ENCODE measurements at regions not wholly inside any gene's neighbourhood (a gene's known extent, or its start where the extent isn't known, plus 50 kb on each side); places are given as distances from the start of the nearest gene placed in this dataset.
"Not testable (repeated sequence)": the region's sequence is repeated elsewhere in the genome, so short reads cannot be mapped to it uniquely, and the experiment has no call there.

DNA sequence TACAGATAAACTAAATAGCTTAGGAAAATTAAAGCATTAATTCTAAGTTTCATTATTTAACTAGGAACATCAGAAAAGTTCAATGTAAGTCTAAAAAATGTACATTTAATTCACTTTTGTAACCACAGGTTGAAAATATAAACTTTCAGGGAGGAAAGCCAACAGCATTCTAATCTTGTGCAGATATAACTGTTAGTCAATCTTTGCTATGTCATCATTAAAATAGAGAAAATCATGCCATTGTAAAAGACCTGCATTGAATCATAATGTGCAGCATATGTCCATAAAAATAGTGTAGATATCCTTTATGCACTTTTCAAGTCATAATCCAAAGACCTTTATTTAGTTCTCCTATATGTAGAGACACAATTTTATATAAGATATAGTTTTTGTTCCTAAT is 207.3 kb downstream of the ALG10B start:
- no peaks in the 10 kb centered on the region for H3K27me3 ChIP-seq
- TF ChIP-seq, protein P1, sequence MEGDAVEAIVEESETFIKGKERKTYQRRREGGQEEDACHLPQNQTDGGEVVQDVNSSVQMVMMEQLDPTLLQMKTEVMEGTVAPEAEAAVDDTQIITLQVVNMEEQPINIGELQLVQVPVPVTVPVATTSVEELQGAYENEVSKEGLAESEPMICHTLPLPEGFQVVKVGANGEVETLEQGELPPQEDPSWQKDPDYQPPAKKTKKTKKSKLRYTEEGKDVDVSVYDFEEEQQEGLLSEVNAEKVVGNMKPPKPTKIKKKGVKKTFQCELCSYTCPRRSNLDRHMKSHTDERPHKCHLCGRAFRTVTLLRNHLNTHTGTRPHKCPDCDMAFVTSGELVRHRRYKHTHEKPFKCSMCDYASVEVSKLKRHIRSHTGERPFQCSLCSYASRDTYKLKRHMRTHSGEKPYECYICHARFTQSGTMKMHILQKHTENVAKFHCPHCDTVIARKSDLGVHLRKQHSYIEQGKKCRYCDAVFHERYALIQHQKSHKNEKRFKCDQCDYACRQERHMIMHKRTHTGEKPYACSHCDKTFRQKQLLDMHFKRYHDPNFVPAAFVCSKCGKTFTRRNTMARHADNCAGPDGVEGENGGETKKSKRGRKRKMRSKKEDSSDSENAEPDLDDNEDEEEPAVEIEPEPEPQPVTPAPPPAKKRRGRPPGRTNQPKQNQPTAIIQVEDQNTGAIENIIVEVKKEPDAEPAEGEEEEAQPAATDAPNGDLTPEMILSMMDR (IDR thresholded peaks at IDR 0.05): no peak
- ATAC-seq (no peak), DNase-seq (no peak)
- no peak overlapping the region for H3K27ac ChIP-seq
- no peaks in the 10 kb centered on the region for H3K4me1 ChIP-seq
- no peaks in the 10 kb centered on the region for H3K9me3 ChIP-seq
- intact Hi-C loops (cut with DNase I): no loop called here
- H3K4me3 ChIP-seq: no peak overlapping the region
- H3K36me3 ChIP-seq: no peaks in the 10 kb centered on the region

DNA sequence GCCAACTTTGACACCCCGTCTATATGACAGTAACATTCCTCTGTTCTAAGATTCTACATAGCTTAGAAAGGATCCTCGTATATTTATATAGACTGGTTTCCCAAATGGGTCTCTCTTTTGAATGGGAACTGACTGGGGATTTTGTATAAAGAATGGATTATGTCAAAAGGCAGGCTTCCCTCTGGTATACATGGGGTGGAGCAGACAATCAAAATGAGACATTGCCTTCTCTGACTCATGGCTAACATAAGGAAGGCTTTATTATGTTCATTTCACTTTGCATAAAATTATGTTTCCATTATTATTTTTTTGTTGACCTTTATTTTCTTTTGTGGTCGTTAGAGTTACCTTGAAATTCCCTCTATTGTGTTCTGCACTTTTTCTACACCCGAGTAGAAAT is 211.1 kb downstream of the ALG10B start:
- H3K9me3 ChIP-seq: peaks cover 0 to 12% (median 0%) of the 10 kb centered on the region in 11 donors
- H3K36me3 ChIP-seq: no peaks in the 10 kb centered on the region
- no peak overlapping the region for H3K4me3 ChIP-seq
- DNase-seq: no peak
- TF ChIP-seq, protein P1 (IDR thresholded peaks at IDR 0.05): no peak
- WGBS, 2 donors: 60 to 67% methylated on average over 4 of the region's 4 CpGs
- H3K4me1 ChIP-seq: no peaks in the 10 kb centered on the region
- no peaks in the 10 kb centered on the region for H3K27me3 ChIP-seq
- no peak overlapping the region for H3K27ac ChIP-seq
- intact Hi-C loops (cut with DNase I): no loop called here
- ATAC-seq: no peak

DNA sequence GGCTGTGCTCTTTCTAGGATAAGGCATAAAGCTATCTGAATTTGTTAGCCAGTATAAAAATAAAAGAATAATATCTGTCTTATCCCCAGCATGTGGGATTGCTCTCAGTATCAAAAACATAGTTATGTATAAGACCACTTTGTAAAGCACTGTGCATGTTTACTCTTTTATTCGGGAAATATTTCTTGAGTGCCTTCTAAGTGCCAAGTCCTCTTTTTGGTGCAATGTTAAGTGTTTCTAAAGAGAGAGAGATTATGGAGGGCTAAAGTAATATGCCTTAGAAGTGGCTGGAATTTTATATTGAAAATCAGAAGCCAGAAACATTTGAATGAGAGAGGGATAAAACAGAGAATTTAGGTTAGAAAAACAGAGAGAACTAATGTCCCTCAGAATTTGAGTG is 212.0 kb downstream of the ALG10B start:
- Histone ChIP-seq H3K27me3 (no peaks in the 10 kb centered on the region), H3K9me3 (peaks cover 0 to 12% (median 0%) of the 10 kb centered on the region in 11 donors), H3K4me3 (no peak overlapping the region), H3K4me1 (no peaks in the 10 kb centered on the region), H3K36me3 (no peaks in the 10 kb centered on the region), H3K27ac (no peak overlapping the region)
- DNase-seq: no peak
- no peak for ATAC-seq
- TF ChIP-seq, protein P1 (IDR thresholded peaks at IDR 0.05): no peak
- WGBS, 2 donors: 74 to 88% methylated on average over 1 of the region's 1 CpG
- intact Hi-C loops (cut with DNase I): no loop called here

DNA sequence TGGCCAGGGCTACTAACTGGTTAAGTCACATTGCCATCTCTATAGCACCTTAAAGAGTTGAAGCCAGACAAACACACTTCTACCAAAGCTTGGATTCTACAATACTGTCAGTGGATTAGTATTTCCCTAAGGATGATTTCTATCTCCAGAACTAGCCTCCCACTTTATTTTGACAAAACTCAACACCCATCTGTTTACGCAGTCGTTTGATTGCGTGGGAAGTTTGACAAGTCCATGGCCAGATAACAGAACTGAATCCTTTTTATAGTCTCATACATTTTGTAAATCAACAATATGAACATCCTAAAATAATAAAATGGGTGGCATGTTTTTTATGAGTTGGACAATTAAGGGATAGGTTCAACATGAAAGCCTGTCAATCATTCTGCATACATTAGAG is 212.7 kb downstream of the ALG10B start:
- H3K4me1 ChIP-seq; intact Hi-C loops (cut with DNase I); DNase-seq; ATAC-seq; H3K4me3 ChIP-seq; H3K27ac ChIP-seq; H3K27me3 ChIP-seq; H3K36me3 ChIP-seq: not testable (repeated sequence)
- WGBS, 2 donors: 81 to 84% methylated on average over 3 of the region's 3 CpGs
- H3K9me3 ChIP-seq: peaks cover 0 to 12% (median 0%) of the 10 kb centered on the region in 11 donors

DNA sequence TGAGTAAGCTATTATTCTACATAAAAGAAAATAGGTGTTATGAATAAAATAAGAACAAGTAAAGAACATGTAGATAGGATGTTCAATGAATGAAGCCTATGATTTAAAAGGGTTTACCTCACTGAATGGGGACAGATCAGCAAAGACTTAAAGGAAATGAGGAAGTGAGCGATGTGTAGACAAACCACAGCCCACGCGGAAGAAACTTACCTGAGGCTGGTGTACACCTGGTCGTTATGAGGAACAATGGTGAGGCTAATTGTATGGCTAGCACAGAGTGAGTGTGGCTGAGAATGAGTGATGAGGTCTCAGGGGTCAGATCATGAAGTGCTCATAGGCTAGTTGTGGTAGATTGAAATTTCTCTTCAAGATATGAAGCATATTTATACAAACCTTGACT is 221.7 kb downstream of the ALG10B start:
- H3K36me3 ChIP-seq: no peaks in the 10 kb centered on the region
- WGBS, 2 donors: 59% methylated on average over 4 of the region's 4 CpGs

More for the DNA sequence above, 221.7 kb downstream of the ALG10B start:
- TF ChIP-seq, protein P1 (IDR thresholded peaks at IDR 0.05): no peak
- no peaks in the 10 kb centered on the region for H3K4me1 ChIP-seq
- H3K27me3 ChIP-seq: no peaks in the 10 kb centered on the region
- peaks cover 0 to 9% (median 0%) of the 10 kb centered on the region in 11 donors for H3K9me3 ChIP-seq
- DNase-seq: no peak
- no peak overlapping the region for H3K4me3 ChIP-seq
- no peak for ATAC-seq
- intact Hi-C loops (cut with DNase I): no loop called here
- no peak overlapping the region for H3K27ac ChIP-seq

Measured in heart right ventricle (tissue), 16 donors.